ENCODE measurements at regions not wholly inside any gene's neighbourhood (a gene's known extent, or its start where the extent isn't known, plus 50 kb on each side); places are given as distances from the start of the nearest gene placed in this dataset.

DNA sequence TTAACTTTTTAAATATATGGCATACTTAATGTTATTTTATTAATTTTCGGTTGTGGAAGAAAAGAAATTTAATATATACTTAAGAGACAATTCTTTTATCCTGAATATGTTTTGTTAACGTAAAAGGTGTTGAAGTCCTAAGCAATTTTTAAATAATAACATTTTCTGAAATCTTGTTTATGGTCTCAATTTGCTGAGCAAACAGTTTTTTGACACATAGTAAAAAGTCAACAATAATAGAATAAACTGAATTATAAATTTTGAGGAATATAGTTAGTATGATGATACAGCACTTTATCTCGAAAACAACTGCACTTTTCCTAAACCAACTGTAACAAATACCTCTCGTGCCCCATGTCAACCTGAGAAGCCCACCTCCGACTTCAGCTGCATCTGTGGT is 229.8 kb upstream of the TARS1 start:
- Histone ChIP-seq H3K9ac (ENCODE audit: low read length) (no peak overlapping the region), H2AFZ (ENCODE audit: low read depth, low read length) (no peak overlapping the region), H3K4me2 (ENCODE audit: low read length) (no peak overlapping the region), H3K27ac (ENCODE audit: low read length) (no peak overlapping the region), H3K36me3 (ENCODE audit: insufficient read depth, low read length) (no peaks in the 10 kb centered on the region), H3K27me3 (ENCODE audit: insufficient read depth, low read depth, low read length) (no peaks in the 10 kb centered on the region), H3K79me2 (replicated peaks; ENCODE audit: insufficient read depth, low read length) (no peaks in the 10 kb centered on the region), H3K4me3 (ENCODE audit: low read length) (no peak overlapping the region), H3K9me3 (ENCODE audit: low read length) (no peaks in the 10 kb centered on the region), H3K9me2 (ENCODE audit: insufficient read depth, low read length) (no peaks in the 10 kb centered on the region), H3F3A (ENCODE audit: insufficient read depth, low read length, poor library complexity, severe bottlenecking) (no peaks in the 10 kb centered on the region), H4K20me1 (ENCODE audit: insufficient read depth) (no peaks in the 10 kb centered on the region)
- no peak for TF ChIP-seq EZH2 (IDR thresholded peaks at IDR 0.05; ENCODE audit: borderline replicate concordance, insufficient read depth, low read length, poor library complexity, severe bottlenecking)
- no peak for TF ChIP-seq MXI1 (conservative IDR thresholded peaks at IDR 0.05; ENCODE audit: poor library complexity, severe bottlenecking)
- no peak for TF ChIP-seq SMC3 (conservative IDR thresholded peaks at IDR 0.05; ENCODE audit: poor library complexity)
- TF ChIP-seq TAF1 (IDR thresholded peaks at IDR 0.05; ENCODE audit: low read depth), result no peak
- no peak for TF ChIP-seq POLR2AphosphoS5 (IDR thresholded peaks at IDR 0.05)
- no peak for TF ChIP-seq REST (IDR thresholded peaks at IDR 0.05; ENCODE audit: borderline replicate concordance)
- no peak for TF ChIP-seq EP300 (conservative IDR thresholded peaks at IDR 0.05; ENCODE audit: poor library complexity, severe bottlenecking)

GRCh38 chr5:33212439-33212838 is 228.3 kb upstream of the TARS1 start:
- H3K4me3 ChIP-seq (ENCODE audit: low read length), result no peak overlapping the region
- H3K4me2 ChIP-seq (ENCODE audit: low read length), result no peak overlapping the region
- no peak overlapping the region for H2AFZ ChIP-seq (ENCODE audit: low read depth, low read length)
- no peaks in the 10 kb centered on the region for H3K36me3 ChIP-seq (ENCODE audit: insufficient read depth, low read length)
- H3K27ac ChIP-seq (ENCODE audit: low read length), result no peak overlapping the region
- H3K9me3 ChIP-seq (ENCODE audit: low read length), result no peaks in the 10 kb centered on the region
- no peaks in the 10 kb centered on the region for H3K27me3 ChIP-seq (ENCODE audit: insufficient read depth, low read depth, low read length)
- no peaks in the 10 kb centered on the region for H3F3A ChIP-seq (ENCODE audit: insufficient read depth, low read length, poor library complexity, severe bottlenecking)
- no peaks in the 10 kb centered on the region for H3K9me2 ChIP-seq (ENCODE audit: insufficient read depth, low read length)
- H3K79me2 ChIP-seq (replicated peaks; ENCODE audit: insufficient read depth, low read length), result no peaks in the 10 kb centered on the region
- TF ChIP-seq REST (IDR thresholded peaks at IDR 0.05; ENCODE audit: borderline replicate concordance) (no peak), MXI1 (conservative IDR thresholded peaks at IDR 0.05; ENCODE audit: poor library complexity, severe bottlenecking) (no peak), RAD21 (conservative IDR thresholded peaks at IDR 0.05) (no peak), EZH2 (IDR thresholded peaks at IDR 0.05; ENCODE audit: borderline replicate concordance, insufficient read depth, low read length, poor library complexity, severe bottlenecking) (no peak), POLR2AphosphoS5 (IDR thresholded peaks at IDR 0.05) (no peak), TAF1 (IDR thresholded peaks at IDR 0.05; ENCODE audit: low read depth) (no peak), EP300 (conservative IDR thresholded peaks at IDR 0.05; ENCODE audit: poor library complexity, severe bottlenecking) (no peak), SMC3 (conservative IDR thresholded peaks at IDR 0.05; ENCODE audit: poor library complexity) (no peak), CTCF (IDR thresholded peaks at IDR 0.05; ENCODE audit: poor library complexity, severe bottlenecking) (no peak)
- H3K9ac ChIP-seq (ENCODE audit: low read length), result no peak overlapping the region
- H4K20me1 ChIP-seq (ENCODE audit: insufficient read depth), result no peaks in the 10 kb centered on the region

Data from neural cell (in vitro differentiated cells).